HG03103 (cell line): ENCODE measurements at regions not wholly inside any gene's neighbourhood (a gene's known extent, or its start where the extent isn't known, plus 50 kb on each side); places are given as distances from the start of the nearest gene placed in this dataset.
"Not testable (repeated sequence)": the region's sequence is repeated elsewhere in the genome, so short reads cannot be mapped to it uniquely, and the experiment has no call there.

Experiments
- ATAC-seq: cut with Tn5 transposase; IDR thresholded peaks from one replicate; pipeline ENCODE4 v1.9.1; 2021; ENCODE audit warnings: low read depth; ENCODE audit not compliant: unreplicated experiment

GRCh38 chr4:79575709-79576428 is 167.8 kb upstream of the GK2 start:
- no peak for ATAC-seq

DNA sequence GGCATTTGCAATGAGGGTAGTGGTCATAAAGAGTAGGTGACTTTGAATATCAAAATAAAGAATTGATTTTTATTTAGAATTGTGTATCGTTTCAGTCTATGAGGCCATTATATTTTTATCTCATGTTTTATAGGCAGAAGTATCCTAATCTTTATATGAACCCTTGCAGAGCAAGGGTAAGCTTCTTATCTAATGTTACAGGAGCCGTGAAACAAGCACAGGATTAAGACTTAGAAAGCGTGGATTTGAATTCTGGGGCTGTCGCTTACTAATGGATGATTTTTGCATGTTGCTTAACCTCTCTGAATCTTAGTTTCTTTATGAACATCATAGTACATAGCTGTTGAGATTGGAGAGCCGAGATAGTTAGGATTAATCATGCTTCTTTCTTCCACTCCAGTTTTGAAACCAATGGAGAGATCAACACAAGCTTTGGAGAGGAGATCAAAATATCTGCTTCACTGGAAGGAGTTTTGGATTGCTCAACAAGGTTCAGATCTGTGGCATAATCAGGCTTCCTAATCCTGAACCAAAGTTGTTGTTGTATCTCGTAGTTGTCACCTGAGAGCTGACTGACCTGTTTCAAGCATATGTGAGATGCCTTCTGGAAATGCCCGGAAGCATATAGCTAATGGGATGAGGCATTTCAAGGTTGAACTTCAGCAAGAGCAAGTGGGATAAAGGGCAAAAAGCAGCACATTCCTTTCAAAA is 166.9 kb upstream of the GK2 start:
- no peak for ATAC-seq

DNA sequence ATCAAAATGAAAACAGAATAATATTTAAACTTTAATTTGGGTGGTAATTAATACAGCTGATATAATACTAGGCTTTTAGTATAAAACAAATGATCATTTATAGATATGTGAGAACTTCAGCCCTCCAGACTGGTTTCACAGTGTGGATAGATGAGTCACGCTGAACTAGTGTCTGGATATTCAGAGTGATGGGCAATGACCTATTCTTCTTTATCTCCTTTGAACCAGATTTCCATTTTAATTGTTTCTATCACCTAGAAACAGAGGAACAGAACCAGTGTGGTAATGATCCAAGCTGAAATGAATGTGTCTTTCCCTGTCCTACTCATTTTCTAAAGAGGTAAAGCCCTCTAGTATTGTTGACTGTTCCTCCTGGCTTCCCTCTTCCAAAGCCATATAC is 155.2 kb upstream of the GK2 start:
- ATAC-seq = no peak

- no peak for ATAC-seq
These were observed 153.7 kb upstream of the GK2 start for GRCh38 chr4:79561751-79562150.

- ATAC-seq = not testable (repeated sequence)
These were observed 151.4 kb upstream of the GK2 start for GRCh38 chr4:79559398-79559797.

- ATAC-seq = no peak
These were observed 144.3 kb upstream of the GK2 start for GRCh38 chr4:79552311-79552710.

DNA sequence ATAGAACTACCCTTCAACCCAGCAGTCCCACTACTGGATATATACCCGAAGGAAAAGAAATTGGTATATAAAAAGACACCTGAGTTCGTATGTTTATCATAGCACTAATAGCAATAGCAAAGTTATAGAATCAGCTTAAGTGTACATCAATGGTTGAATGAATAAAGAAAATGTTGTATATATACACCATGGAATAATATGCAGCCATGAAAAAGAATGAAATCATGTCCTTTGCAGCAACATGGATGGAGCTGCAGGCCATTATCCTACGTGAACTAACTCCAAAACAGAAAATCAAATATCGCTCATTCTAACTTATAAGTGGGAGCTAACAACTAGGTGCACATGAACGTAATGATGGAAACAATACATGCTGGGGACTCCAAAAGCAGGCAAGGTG is 143.5 kb upstream of the GK2 start:
- ATAC-seq = no peak

- ATAC-seq = no peak
These were observed 139.8 kb upstream of the GK2 start for GRCh38 chr4:79547851-79548250.

GRCh38 chr4:79545292-79545691 is 137.3 kb upstream of the GK2 start:
- ATAC-seq = not testable (repeated sequence)

DNA sequence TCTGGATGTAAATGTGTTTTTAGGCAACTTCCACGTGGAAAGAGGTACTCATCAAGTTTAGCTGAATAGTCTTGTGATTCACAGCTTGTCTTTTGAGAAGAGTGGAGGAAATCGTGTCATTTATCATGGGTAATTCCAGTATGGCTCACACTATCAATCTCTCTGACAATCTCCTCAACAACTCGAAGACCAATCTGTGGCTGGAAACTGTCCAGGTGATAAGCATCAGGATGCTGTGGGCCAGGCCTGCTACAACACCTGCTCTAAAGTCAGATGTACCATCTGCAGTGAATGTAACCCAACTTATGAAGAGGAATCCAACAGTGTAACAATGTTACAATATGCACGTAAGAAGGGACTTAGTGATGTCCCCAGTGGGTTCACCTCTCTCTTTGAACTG is 132.1 kb upstream of the GK2 start:
- no peak for ATAC-seq

- ATAC-seq = no peak
These were observed 127.5 kb upstream of the GK2 start for GRCh38 chr4:79535516-79535915.

DNA sequence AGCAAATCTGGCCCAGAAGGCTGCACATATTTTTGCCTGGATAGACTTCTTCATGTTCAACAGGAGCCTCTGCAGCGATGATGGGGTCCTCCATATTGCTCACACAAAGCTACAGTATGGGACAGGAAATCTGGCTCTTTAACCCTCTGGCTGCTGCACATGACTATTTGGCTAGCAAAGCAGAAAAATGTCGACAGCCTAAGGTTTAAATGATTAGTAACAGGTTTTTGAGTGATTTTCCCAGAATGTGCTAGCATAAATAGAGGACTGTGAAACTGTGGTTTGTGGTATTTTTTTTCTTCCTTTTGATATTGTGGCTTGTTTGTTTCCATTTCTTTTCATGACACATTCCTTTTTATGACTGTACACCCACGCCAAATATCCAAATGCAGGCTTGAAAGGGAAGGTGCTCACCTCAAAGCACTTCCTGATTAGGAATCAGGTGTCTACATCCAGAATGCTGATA is 120.2 kb upstream of the GK2 start:
- ATAC-seq = no peak

- ATAC-seq = no peak
These were observed 118.9 kb upstream of the GK2 start for GRCh38 chr4:79526641-79527565.

GRCh38 chr4:79516114-79516513 is 108.1 kb upstream of the GK2 start:
- ATAC-seq = no peak

GRCh38 chr4:79514621-79515329 is 106.7 kb upstream of the GK2 start:
- no peak for ATAC-seq

DNA sequence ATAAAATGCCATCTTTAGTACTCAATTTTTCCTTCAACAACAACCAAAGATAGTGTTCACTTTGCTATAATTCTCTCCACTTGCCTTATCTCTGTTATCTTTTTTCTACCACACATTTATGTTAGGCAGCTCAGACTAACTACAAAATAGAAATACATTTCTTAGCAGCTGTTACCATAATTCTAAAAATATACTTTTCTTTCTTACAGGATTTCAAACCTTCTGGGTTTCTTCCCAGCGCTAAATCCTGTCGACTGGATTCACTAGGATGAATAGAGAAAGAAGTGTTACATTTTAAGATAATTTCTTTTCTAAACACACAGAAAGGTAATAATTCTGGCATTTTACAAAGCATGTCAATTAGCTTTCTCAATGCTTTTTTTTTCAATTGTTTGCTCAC is 105.5 kb upstream of the GK2 start:
- no peak for ATAC-seq

DNA sequence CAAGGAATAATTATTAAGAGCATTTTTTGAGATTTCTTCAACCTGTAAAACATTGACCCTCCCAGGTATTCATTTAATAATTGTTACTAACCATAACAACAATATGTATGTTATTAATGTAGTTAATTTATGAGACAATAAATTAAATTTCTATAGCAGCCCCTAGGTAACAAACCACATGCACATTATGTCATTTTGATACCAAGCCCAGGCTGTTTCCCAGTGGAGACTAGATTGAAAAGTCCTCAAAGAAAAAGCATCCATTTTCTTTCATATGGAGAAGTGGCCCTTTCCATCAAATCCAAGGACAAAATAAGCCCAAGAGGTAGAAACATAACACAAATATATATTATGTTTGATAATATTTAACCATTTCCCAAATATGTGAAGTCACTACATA is 104.3 kb upstream of the GK2 start:
- no peak for ATAC-seq

- ATAC-seq = no peak
These were observed 94.1 kb upstream of the GK2 start for GRCh38 chr4:79502081-79502480.

- no peak for ATAC-seq
These were observed 90.3 kb upstream of the GK2 start for GRCh38 chr4:79498282-79498681.

DNA sequence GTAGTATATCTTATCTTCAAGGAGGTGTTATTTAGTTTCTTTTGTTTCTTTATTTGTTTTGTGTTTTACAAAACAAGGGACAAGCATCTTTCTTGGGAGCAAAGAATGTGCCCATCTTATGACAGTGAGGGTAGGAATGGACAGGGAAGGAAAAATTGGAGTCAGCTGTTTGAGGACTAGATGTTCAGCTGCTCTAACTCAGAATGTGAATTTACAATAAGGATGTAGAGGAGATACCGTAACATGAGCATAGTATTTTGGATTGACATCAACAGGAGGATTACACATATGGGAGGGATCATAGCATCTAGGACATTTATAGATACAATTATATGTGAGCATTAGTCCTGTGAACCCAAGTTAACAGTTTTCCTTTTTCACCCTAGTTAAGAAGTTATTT is 89.0 kb upstream of the GK2 start:
- no peak for ATAC-seq

- no peak for ATAC-seq
These were observed 87.4 kb upstream of the GK2 start for GRCh38 chr4:79495447-79495846.
